ENCODE measurements at regions not wholly inside any gene's neighbourhood (a gene's known extent, or its start where the extent isn't known, plus 50 kb on each side); places are given as distances from the start of the nearest gene placed in this dataset.
"Not testable (repeated sequence)": the region's sequence is repeated elsewhere in the genome, so short reads cannot be mapped to it uniquely, and the experiment has no call there.

DNA sequence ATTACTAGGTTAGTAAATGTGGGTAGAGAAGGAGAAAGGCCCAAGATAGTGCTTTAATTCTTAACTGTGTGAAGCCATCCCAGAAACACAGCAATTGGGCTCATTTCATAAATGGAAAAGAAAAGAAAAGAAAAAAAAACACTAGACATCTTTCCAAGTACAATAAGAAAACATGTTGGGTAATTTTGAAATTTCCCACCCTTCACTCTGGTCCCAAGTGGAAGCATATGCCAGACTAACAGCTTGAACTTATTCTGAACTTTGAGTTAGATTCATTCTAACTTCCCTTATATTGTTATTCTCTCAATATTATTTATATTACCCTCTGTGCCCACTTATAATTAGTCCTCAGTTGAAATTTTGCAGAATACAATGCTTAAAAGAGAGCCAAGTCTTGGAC, 113.4 kb upstream of the GHR start:
- TF ChIP-seq, protein P1, sequence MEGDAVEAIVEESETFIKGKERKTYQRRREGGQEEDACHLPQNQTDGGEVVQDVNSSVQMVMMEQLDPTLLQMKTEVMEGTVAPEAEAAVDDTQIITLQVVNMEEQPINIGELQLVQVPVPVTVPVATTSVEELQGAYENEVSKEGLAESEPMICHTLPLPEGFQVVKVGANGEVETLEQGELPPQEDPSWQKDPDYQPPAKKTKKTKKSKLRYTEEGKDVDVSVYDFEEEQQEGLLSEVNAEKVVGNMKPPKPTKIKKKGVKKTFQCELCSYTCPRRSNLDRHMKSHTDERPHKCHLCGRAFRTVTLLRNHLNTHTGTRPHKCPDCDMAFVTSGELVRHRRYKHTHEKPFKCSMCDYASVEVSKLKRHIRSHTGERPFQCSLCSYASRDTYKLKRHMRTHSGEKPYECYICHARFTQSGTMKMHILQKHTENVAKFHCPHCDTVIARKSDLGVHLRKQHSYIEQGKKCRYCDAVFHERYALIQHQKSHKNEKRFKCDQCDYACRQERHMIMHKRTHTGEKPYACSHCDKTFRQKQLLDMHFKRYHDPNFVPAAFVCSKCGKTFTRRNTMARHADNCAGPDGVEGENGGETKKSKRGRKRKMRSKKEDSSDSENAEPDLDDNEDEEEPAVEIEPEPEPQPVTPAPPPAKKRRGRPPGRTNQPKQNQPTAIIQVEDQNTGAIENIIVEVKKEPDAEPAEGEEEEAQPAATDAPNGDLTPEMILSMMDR (IDR thresholded peaks at IDR 0.05; ENCODE audit: low read depth, low read length): no peak
- H3K4me3 ChIP-seq (replicated peaks in 1 of 2; ENCODE audit: low read depth in 2 of 2, low read length in 2 of 2): no peak overlapping the region
- peak in 1 of 2 donors; percentile 60 for DNase-seq (ENCODE audit: low read depth in 2 of 2)

DNA sequence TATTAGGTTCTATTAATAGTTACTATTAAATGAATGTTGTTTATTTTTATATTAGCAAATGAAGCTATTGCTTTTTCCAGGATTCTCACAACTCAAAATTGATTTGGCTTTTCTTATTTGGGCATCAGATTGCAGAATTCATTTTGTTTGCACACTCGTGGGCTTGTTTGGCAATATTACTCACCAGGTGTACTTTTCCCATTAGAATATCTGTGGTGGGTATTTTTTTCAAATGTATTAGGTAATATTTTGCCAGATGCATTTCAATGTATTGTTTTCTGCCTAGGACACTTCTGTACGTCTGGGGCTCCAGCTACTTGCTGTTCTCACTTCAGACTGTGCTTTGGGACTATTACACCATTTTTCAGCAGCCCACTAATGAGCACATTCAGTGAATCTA, 108.0 kb upstream of the GHR start:
- DNase-seq (ENCODE audit: low read depth in 2 of 2): no peak
- no peak overlapping the region for H3K4me3 ChIP-seq (replicated peaks in 1 of 2; ENCODE audit: low read depth in 2 of 2, low read length in 2 of 2)
- TF ChIP-seq, protein P1 (IDR thresholded peaks at IDR 0.05; ENCODE audit: low read depth, low read length): no peak

DNA sequence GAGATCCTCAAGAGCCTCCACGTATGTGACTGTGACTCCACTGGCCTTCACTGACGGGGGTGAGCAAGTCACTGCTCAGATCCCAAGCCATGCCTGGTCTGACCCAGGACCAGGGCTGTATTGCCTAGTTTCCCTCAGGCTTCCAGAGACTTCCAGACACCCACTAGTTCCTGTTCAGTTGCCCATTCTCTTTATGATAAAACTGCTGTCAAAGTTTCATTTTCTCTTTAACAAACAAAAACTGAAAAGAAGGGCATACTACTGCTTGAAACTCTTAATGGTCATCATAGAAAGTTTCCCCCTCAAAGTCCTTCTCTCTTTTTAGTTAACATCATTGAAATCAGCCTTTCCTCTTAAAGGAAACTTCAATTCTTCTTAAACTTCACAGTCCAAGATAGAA, 105.7 kb upstream of the GHR start:
- no peak overlapping the region for H3K4me3 ChIP-seq (replicated peaks in 1 of 2; ENCODE audit: low read depth in 2 of 2, low read length in 2 of 2)
- TF ChIP-seq, protein P1 (IDR thresholded peaks at IDR 0.05; ENCODE audit: low read depth, low read length): no peak
- no peak for DNase-seq (ENCODE audit: low read depth in 2 of 2)

DNA sequence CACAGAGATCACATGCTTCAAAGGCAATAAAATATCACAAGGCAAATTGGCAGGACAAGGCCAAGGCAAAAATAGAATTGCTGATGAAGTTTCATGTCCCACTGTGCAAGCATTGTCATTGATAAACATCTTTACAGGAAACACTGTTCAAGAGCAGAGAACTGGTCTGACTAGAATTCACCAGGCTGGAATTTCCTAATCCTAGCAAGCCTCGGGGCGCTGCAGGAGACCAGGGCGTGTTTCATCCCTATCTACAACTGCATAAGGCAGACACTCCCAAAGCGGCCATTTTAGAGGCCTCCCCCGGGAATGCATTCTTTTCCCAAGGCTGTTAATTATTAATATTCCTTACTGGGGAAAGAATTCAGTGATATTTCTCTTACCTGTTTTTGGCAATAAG, 103.7 kb upstream of the GHR start:
- peak in 1 of 2 donors; percentile 7 for DNase-seq (ENCODE audit: low read depth in 2 of 2)
- not testable (repeated sequence) for H3K4me3 ChIP-seq (replicated peaks in 1 of 2; ENCODE audit: low read depth in 2 of 2, low read length in 2 of 2)

DNA sequence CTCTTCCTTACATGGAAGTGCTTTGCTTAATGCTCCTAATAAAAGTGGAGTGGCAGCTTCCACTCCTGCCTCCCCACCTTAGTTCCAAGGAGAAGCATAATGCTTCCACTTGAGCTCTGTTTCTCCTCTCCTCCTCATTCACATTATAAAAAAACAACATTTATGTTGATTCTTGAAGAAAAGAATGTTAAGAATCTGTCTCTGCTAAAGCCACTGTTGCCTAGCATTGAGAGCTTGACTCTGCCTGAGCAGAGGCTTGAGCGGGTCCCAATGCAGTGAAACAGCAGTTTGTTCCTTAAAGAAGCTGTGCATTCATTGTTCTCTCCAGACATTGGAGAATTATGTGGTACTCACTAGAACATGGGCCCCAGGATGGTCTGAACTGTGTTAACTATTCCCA, 101.5 kb upstream of the GHR start:
- TF ChIP-seq, protein P1 (IDR thresholded peaks at IDR 0.05; ENCODE audit: low read depth, low read length): no peak
- DNase-seq (ENCODE audit: low read depth in 2 of 2): no peak
- H3K4me3 ChIP-seq (replicated peaks in 1 of 2; ENCODE audit: low read depth in 2 of 2, low read length in 2 of 2): no peak overlapping the region

DNA sequence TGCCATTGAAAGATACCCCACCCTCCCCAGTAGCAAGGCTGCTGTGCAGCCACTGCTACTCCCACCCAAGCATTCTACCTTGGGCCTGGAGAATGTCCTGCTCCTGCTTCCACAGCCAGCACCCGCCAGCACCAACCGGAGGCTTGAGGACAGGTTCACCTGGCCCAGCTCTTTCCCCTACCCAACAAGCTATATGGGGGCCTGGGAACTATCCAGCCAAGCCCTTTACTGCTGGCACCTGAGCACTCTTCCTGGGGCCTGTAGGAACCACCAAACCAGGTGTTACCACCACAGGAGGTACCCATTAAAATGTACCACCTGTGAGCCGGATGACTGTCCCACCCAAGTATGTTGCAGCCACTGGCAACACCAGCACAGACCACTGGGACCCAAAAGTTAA, 86.1 kb upstream of the GHR start:
- no peak for DNase-seq (ENCODE audit: low read depth in 2 of 2)
- TF ChIP-seq, protein P1 (IDR thresholded peaks at IDR 0.05; ENCODE audit: low read depth, low read length): no peak
- H3K4me3 ChIP-seq (replicated peaks in 1 of 2; ENCODE audit: low read depth in 2 of 2, low read length in 2 of 2): no peak overlapping the region

DNA sequence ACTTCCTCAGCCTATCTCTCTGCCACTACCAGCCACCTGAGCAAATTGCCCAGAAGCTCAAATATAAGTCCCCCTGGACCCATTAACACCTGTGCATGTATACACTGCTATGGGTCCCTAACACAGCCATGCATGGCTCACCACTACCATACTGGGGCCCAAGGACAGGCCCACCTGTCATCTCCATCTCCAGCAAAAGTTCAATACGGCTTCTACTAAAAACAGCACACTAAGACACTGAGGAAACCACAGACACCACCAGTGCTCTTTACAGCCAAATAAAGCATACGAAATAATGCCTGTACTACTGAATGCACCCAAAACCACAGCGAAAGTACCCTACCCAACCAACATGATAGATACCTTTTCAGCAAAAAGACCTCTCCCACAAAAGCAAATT, 85.6 kb upstream of the GHR start:
- TF ChIP-seq, protein P1 (IDR thresholded peaks at IDR 0.05; ENCODE audit: low read depth, low read length): no peak
- no peak overlapping the region for H3K4me3 ChIP-seq (replicated peaks in 1 of 2; ENCODE audit: low read depth in 2 of 2, low read length in 2 of 2)
- DNase-seq (ENCODE audit: low read depth in 2 of 2): no peak
